Rectal smooth muscle tissue (tissue), 1 donor: ENCODE measurements at regions not wholly inside any gene's neighbourhood (a gene's known extent, or its start where the extent isn't known, plus 50 kb on each side); places are given as distances from the start of the nearest gene placed in this dataset.
"Not testable (repeated sequence)": the region's sequence is repeated elsewhere in the genome, so short reads cannot be mapped to it uniquely, and the experiment has no call there.

Experiments used
- H3K27ac ChIP-seq: one replicate; pipeline ENCODE4 v1.7.0; 2013; ENCODE audit warnings: low read depth, low read length, inconsistent platforms
- H3K27me3 ChIP-seq: one replicate; pipeline ENCODE4 v1.7.0; 2013; ENCODE audit warnings: low read length; ENCODE audit not compliant: control insufficient read depth, insufficient read depth
- H3K36me3 ChIP-seq: one replicate; pipeline ENCODE4 v1.7.0; 2013; ENCODE audit warnings: low read length; ENCODE audit not compliant: control insufficient read depth, insufficient read depth
- H3K4me1 ChIP-seq: one replicate; pipeline ENCODE4 v1.7.0; 2013; ENCODE audit warnings: low read length; ENCODE audit not compliant: control insufficient read depth, insufficient read depth
- H3K4me3 ChIP-seq: one replicate; pipeline ENCODE4 v1.7.0; 2013; ENCODE audit warnings: low read length
- H3K9ac ChIP-seq: one replicate; pipeline ENCODE4 v1.7.0; 2013; ENCODE audit warnings: low read length

GRCh38 chr4:3876057-3876845 lies 110.1 kb downstream of the ADRA2C start:
- H3K9ac ChIP-seq, H3K36me3 ChIP-seq, H3K27ac ChIP-seq, H3K4me3 ChIP-seq, H3K4me1 ChIP-seq: not testable (repeated sequence)
- peaks cover 23% of the 10 kb centered on the region for H3K27me3 ChIP-seq

- H3K9ac ChIP-seq: no peak overlapping the region
- H3K27ac ChIP-seq: no peak overlapping the region
- H3K4me3 ChIP-seq: no peak overlapping the region
- no peaks in the 10 kb centered on the region for H3K4me1 ChIP-seq
- no peaks in the 10 kb centered on the region for H3K36me3 ChIP-seq
- H3K27me3 ChIP-seq: peaks cover 18% of the 10 kb centered on the region
Measured at GRCh38 chr4:3877236-3877635, 111.1 kb downstream of the ADRA2C start.

GRCh38 chr4:3877868-3878267 lies 111.7 kb downstream of the ADRA2C start:
- no peaks in the 10 kb centered on the region for H3K36me3 ChIP-seq
- H3K27ac ChIP-seq: no peak overlapping the region
- no peak overlapping the region for H3K4me3 ChIP-seq
- H3K9ac ChIP-seq: no peak overlapping the region
- H3K4me1 ChIP-seq: no peaks in the 10 kb centered on the region
- H3K27me3 ChIP-seq: peaks cover 12% of the 10 kb centered on the region

- Histone ChIP-seq H3K4me3 (no peak overlapping the region), H3K4me1 (no peaks in the 10 kb centered on the region), H3K9ac (no peak overlapping the region), H3K27ac (no peak overlapping the region), H3K36me3 (no peaks in the 10 kb centered on the region), H3K27me3 (peaks cover 9% of the 10 kb centered on the region)
Measured at GRCh38 chr4:3878678-3879077, 112.5 kb downstream of the ADRA2C start.

- H3K9ac ChIP-seq: no peak overlapping the region
- H3K36me3 ChIP-seq: no peaks in the 10 kb centered on the region
- H3K27me3 ChIP-seq: peaks cover 9% of the 10 kb centered on the region
- H3K4me1 ChIP-seq: no peaks in the 10 kb centered on the region
- H3K27ac ChIP-seq: no peak overlapping the region
- no peak overlapping the region for H3K4me3 ChIP-seq
Measured at GRCh38 chr4:3879681-3880614, 113.8 kb downstream of the ADRA2C start.

- Histone ChIP-seq H3K9ac (no peak overlapping the region), H3K4me1 (no peaks in the 10 kb centered on the region), H3K4me3 (no peak overlapping the region), H3K27ac (no peak overlapping the region), H3K27me3 (peaks cover 9% of the 10 kb centered on the region), H3K36me3 (no peaks in the 10 kb centered on the region)
Measured at GRCh38 chr4:3880615-3881120, 114.5 kb downstream of the ADRA2C start.

- H3K27me3 ChIP-seq, H3K36me3 ChIP-seq, H3K9ac ChIP-seq, H3K4me3 ChIP-seq, H3K4me1 ChIP-seq, H3K27ac ChIP-seq: not testable (repeated sequence)
Measured at GRCh38 chr4:3882316-3882885, 116.2 kb downstream of the ADRA2C start.

- not testable (repeated sequence) for H3K4me1 ChIP-seq, H3K4me3 ChIP-seq, H3K36me3 ChIP-seq, H3K27me3 ChIP-seq, H3K9ac ChIP-seq, H3K27ac ChIP-seq
Measured at GRCh38 chr4:3884261-3884660, 118.1 kb downstream of the ADRA2C start.

- not testable (repeated sequence) for H3K27ac ChIP-seq, H3K36me3 ChIP-seq, H3K9ac ChIP-seq, H3K4me1 ChIP-seq, H3K27me3 ChIP-seq, H3K4me3 ChIP-seq
Measured at GRCh38 chr4:3893590-3893989, 127.4 kb downstream of the ADRA2C start.

- not testable (repeated sequence) for H3K36me3 ChIP-seq, H3K27ac ChIP-seq, H3K9ac ChIP-seq, H3K27me3 ChIP-seq, H3K4me3 ChIP-seq, H3K4me1 ChIP-seq
Measured at GRCh38 chr4:3894086-3894959, 128.1 kb downstream of the ADRA2C start.

- Histone ChIP-seq H3K27ac (no peak overlapping the region), H3K4me3 (no peak overlapping the region), H3K9ac (no peak overlapping the region), H3K27me3 (no peaks in the 10 kb centered on the region), H3K36me3 (no peaks in the 10 kb centered on the region), H3K4me1 (no peaks in the 10 kb centered on the region)
Measured at GRCh38 chr4:3896441-3896840, 130.3 kb downstream of the ADRA2C start.
